ENCODE measurements at regions not wholly inside any gene's neighbourhood (a gene's known extent, or its start where the extent isn't known, plus 50 kb on each side); places are given as distances from the start of the nearest gene placed in this dataset.

- Histone ChIP-seq H3K27me3 (ENCODE audit: control insufficient read depth in 4 of 4, insufficient read depth in 4 of 4, low read length in 3 of 4) (peaks cover 0 to 10% (median 0%) of the 10 kb centered on the region in 4 donors), H3K4me1 (ENCODE audit: control insufficient read depth in 4 of 4, insufficient read depth in 4 of 4, low read length in 3 of 4) (no peaks in the 10 kb centered on the region), H3K27ac (ENCODE audit: low read depth in 1 of 2, low read length in 2 of 2) (no peak overlapping the region), H3K4me3 (ENCODE audit: low read depth in 1 of 3, low read length in 3 of 3) (no peak overlapping the region), H3K9ac (ENCODE audit: low read depth in 1 of 2, low read length in 2 of 2) (no peak overlapping the region), H3K36me3 (ENCODE audit: control insufficient read depth in 4 of 4, insufficient read depth in 3 of 4, low read depth in 1 of 4, low read length in 3 of 4) (no peaks in the 10 kb centered on the region), H3K9me3 (ENCODE audit: control insufficient read depth in 4 of 4, low read length in 3 of 4) (no peaks in the 10 kb centered on the region)
- no peak for DNase-seq (ENCODE audit: low spot score)
- WGBS, result 87% methylated on average over 9 of the region's 9 CpGs
- no peak for TF ChIP-seq HNF4A (conservative IDR thresholded peaks at IDR 0.05)
- TF ChIP-seq EGR1 (IDR thresholded peaks at IDR 0.05; ENCODE audit: low read depth in 2 of 2), result no peak
- no peak for TF ChIP-seq SP1 (IDR thresholded peaks at IDR 0.05)
- TF ChIP-seq FOXA2 (IDR thresholded peaks at IDR 0.05), result no peak
- TF ChIP-seq GABPA (IDR thresholded peaks at IDR 0.05 in 1 of 2, conservative IDR thresholded peaks at IDR 0.05 in 1 of 2), result no peak
- no peak for TF ChIP-seq JUND (IDR thresholded peaks at IDR 0.05)
- TF ChIP-seq, protein P1, sequence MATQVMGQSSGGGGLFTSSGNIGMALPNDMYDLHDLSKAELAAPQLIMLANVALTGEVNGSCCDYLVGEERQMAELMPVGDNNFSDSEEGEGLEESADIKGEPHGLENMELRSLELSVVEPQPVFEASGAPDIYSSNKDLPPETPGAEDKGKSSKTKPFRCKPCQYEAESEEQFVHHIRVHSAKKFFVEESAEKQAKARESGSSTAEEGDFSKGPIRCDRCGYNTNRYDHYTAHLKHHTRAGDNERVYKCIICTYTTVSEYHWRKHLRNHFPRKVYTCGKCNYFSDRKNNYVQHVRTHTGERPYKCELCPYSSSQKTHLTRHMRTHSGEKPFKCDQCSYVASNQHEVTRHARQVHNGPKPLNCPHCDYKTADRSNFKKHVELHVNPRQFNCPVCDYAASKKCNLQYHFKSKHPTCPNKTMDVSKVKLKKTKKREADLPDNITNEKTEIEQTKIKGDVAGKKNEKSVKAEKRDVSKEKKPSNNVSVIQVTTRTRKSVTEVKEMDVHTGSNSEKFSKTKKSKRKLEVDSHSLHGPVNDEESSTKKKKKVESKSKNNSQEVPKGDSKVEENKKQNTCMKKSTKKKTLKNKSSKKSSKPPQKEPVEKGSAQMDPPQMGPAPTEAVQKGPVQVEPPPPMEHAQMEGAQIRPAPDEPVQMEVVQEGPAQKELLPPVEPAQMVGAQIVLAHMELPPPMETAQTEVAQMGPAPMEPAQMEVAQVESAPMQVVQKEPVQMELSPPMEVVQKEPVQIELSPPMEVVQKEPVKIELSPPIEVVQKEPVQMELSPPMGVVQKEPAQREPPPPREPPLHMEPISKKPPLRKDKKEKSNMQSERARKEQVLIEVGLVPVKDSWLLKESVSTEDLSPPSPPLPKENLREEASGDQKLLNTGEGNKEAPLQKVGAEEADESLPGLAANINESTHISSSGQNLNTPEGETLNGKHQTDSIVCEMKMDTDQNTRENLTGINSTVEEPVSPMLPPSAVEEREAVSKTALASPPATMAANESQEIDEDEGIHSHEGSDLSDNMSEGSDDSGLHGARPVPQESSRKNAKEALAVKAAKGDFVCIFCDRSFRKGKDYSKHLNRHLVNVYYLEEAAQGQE (IDR thresholded peaks at IDR 0.05), result no peak
- no peak for TF ChIP-seq FOXA1 (IDR thresholded peaks at IDR 0.05)
- TF ChIP-seq, protein P2, sequence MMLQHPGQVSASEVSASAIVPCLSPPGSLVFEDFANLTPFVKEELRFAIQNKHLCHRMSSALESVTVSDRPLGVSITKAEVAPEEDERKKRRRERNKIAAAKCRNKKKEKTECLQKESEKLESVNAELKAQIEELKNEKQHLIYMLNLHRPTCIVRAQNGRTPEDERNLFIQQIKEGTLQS (IDR thresholded peaks at IDR 0.05), result no peak
- no peak for TF ChIP-seq TAF1 (conservative IDR thresholded peaks at IDR 0.05)
- no peak for TF ChIP-seq ZBTB33 (IDR thresholded peaks at IDR 0.05)
- TF ChIP-seq, protein P3, sequence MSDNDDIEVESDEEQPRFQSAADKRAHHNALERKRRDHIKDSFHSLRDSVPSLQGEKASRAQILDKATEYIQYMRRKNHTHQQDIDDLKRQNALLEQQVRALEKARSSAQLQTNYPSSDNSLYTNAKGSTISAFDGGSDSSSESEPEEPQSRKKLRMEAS (IDR thresholded peaks at IDR 0.05), result no peak
- no peak for TF ChIP-seq RAD21 (IDR thresholded peaks at IDR 0.05)
- no peak for TF ChIP-seq RXRA (IDR thresholded peaks at IDR 0.05)
- TF ChIP-seq HNF4G (IDR thresholded peaks at IDR 0.05), result no peak
- no peak for TF ChIP-seq YY1 (IDR thresholded peaks at IDR 0.05)
These were observed 640.0 kb upstream of the BOD1L1 start for GRCh38 chr4:14267373-14268060.

- Histone ChIP-seq H3K9me3 (ENCODE audit: control insufficient read depth in 4 of 4, low read length in 3 of 4) (no peaks in the 10 kb centered on the region), H3K4me3 (ENCODE audit: low read depth in 1 of 3, low read length in 3 of 3) (no peak overlapping the region), H3K4me1 (ENCODE audit: control insufficient read depth in 4 of 4, insufficient read depth in 4 of 4, low read length in 3 of 4) (no peaks in the 10 kb centered on the region), H3K36me3 (ENCODE audit: control insufficient read depth in 4 of 4, insufficient read depth in 3 of 4, low read depth in 1 of 4, low read length in 3 of 4) (no peaks in the 10 kb centered on the region), H3K27me3 (ENCODE audit: control insufficient read depth in 4 of 4, insufficient read depth in 4 of 4, low read length in 3 of 4) (peaks cover 0 to 10% (median 0%) of the 10 kb centered on the region in 4 donors), H3K9ac (ENCODE audit: low read depth in 1 of 2, low read length in 2 of 2) (no peak overlapping the region), H3K27ac (ENCODE audit: low read depth in 1 of 2, low read length in 2 of 2) (no peak overlapping the region)
- WGBS, result 58% methylated on average over 3 of the region's 3 CpGs
- DNase-seq (ENCODE audit: low spot score), result no peak
- TF ChIP-seq ZBTB33 (IDR thresholded peaks at IDR 0.05), result no peak
- no peak for TF ChIP-seq NR2F2 (IDR thresholded peaks at IDR 0.05)
- TF ChIP-seq, protein P2 (IDR thresholded peaks at IDR 0.05), result no peak
- TF ChIP-seq HNF4G (IDR thresholded peaks at IDR 0.05), result no peak
- TF ChIP-seq RAD21 (IDR thresholded peaks at IDR 0.05), result no peak
- TF ChIP-seq, protein P4, sequence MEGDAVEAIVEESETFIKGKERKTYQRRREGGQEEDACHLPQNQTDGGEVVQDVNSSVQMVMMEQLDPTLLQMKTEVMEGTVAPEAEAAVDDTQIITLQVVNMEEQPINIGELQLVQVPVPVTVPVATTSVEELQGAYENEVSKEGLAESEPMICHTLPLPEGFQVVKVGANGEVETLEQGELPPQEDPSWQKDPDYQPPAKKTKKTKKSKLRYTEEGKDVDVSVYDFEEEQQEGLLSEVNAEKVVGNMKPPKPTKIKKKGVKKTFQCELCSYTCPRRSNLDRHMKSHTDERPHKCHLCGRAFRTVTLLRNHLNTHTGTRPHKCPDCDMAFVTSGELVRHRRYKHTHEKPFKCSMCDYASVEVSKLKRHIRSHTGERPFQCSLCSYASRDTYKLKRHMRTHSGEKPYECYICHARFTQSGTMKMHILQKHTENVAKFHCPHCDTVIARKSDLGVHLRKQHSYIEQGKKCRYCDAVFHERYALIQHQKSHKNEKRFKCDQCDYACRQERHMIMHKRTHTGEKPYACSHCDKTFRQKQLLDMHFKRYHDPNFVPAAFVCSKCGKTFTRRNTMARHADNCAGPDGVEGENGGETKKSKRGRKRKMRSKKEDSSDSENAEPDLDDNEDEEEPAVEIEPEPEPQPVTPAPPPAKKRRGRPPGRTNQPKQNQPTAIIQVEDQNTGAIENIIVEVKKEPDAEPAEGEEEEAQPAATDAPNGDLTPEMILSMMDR (IDR thresholded peaks at IDR 0.05; ENCODE audit: low read depth, low read length, missing input control), result no peak
- TF ChIP-seq RXRA (IDR thresholded peaks at IDR 0.05), result no peak
- TF ChIP-seq HNF4A (conservative IDR thresholded peaks at IDR 0.05), result no peak
- TF ChIP-seq JUND (IDR thresholded peaks at IDR 0.05), result no peak
- TF ChIP-seq SP1 (IDR thresholded peaks at IDR 0.05), result no peak
- TF ChIP-seq YY1 (IDR thresholded peaks at IDR 0.05), result no peak
These were observed 642.3 kb upstream of the BOD1L1 start for GRCh38 chr4:14269824-14270223.

All from liver (tissue), 8 donors.